H1 (cell line): ENCODE measurements at regions not wholly inside any gene's neighbourhood (a gene's known extent, or its start where the extent isn't known, plus 50 kb on each side); places are given as distances from the start of the nearest gene placed in this dataset.
"Not testable (repeated sequence)": the region's sequence is repeated elsewhere in the genome, so short reads cannot be mapped to it uniquely, and the experiment has no call there.

Source experiments
- CTCF ChIA-PET: fragments of 300-600 bp; sonication (Branson Sonifier 250); formaldehyde crosslinking; loops from one replicate; lab custom pipeline; 2021; ENCODE audit not compliant: partially characterized antibody; lab: Charles Lee
- POLR2A ChIA-PET: fragments of 300-600 bp; sonication (Branson Sonifier 250); formaldehyde crosslinking; loops from one replicate; lab custom pipeline; 2021; ENCODE audit warnings: inconsistent platforms; ENCODE audit not compliant: partially characterized antibody; lab: Charles Lee
- DNase-seq, 2 experiments: peaks; one replicate each; pipeline versions ENCODE4 v3.0.0 to v3.0.0-alpha.2; 2010 to 2022; ENCODE audit warnings: low spot score in 2 of 2, low read depth in 1 of 2, mixed read lengths in 1 of 2
- FAIRE-seq: peaks from 2 replicates; lab custom pipeline; 2011; peaks lifted over from hg19 to GRCh38; lab: Jason Lieb, UNC
- H2AFZ ChIP-seq: 2 replicates; pipeline ENCODE4 v1.8.1; 2012; ENCODE audit warnings: low read length, inconsistent platforms
- H2AK5ac ChIP-seq: 2 replicates; pipeline ENCODE4 v1.6.1; 2013; ENCODE audit warnings: low read depth, low read length
- H2BK120ac ChIP-seq: replicated peaks from 2 replicates; pipeline ENCODE3; 2013; ENCODE audit warnings: low read depth, low read length, inconsistent platforms
- H2BK12ac ChIP-seq: 2 replicates; pipeline ENCODE4 v1.6.1; 2013; ENCODE audit warnings: low read depth, low read length
- H2BK15ac ChIP-seq: 2 replicates; pipeline ENCODE4 v1.6.1; 2013; ENCODE audit warnings: low read length
- H2BK20ac ChIP-seq: 2 replicates; pipeline ENCODE4 v1.6.1; 2013; ENCODE audit warnings: low read length
- H2BK5ac ChIP-seq: 2 replicates; pipeline ENCODE4 v1.6.1; 2013; ENCODE audit warnings: low read depth, low read length
- H3K14ac ChIP-seq: 2 replicates; pipeline ENCODE4 v1.6.1; 2013; ENCODE audit warnings: inconsistent platforms; ENCODE audit not compliant: insufficient read length
- H3K18ac ChIP-seq: 2 replicates; pipeline ENCODE4 v1.6.1; 2013; ENCODE audit warnings: low read length; ENCODE audit errors: extremely low read depth
- H3K23ac ChIP-seq: 2 replicates; pipeline ENCODE4 v1.6.1; 2013; ENCODE audit warnings: inconsistent platforms; ENCODE audit not compliant: insufficient read length
- H3K23me2 ChIP-seq: 2 replicates; pipeline ENCODE4 v1.6.1; 2013; ENCODE audit warnings: low read depth, low read length
- H3K27ac ChIP-seq: 2 replicates; pipeline ENCODE4 v1.6.1; 2011; ENCODE audit warnings: low read depth, low read length, inconsistent platforms
- H3K27me3 ChIP-seq, 4 experiments: replicated peaks in 1 of 4; 1 replicate in 1 of 4; 2 replicates in 3 of 4; pipeline versions ENCODE4 v1.6.1 to v1.8.1; 2011 to 2013; ENCODE audit warnings: low read length in 3 of 4, mild to moderate bottlenecking in 3 of 4, inconsistent platforms in 2 of 4, mixed read lengths in 2 of 4, moderate library complexity in 1 of 4; ENCODE audit not compliant: control insufficient read depth in 3 of 4, insufficient read depth in 3 of 4; ENCODE audit errors: extremely low read depth in 1 of 4
- H3K36me3 ChIP-seq, 4 experiments: 2 replicates each; pipeline versions ENCODE4 v1.6.1 to v1.8.1; 2011 to 2013; ENCODE audit warnings: mild to moderate bottlenecking in 4 of 4, low read length in 3 of 4, moderate library complexity in 2 of 4, control low read depth in 1 of 4, inconsistent platforms in 1 of 4; ENCODE audit not compliant: insufficient read depth in 4 of 4, control insufficient read depth in 2 of 4
- H3K4ac ChIP-seq: replicated peaks from 2 replicates; pipeline ENCODE3; 2013; ENCODE audit warnings: low read length, low read depth, mixed read lengths, inconsistent platforms; ENCODE audit not compliant: insufficient read length
- H3K4me1 ChIP-seq, 4 experiments: replicated peaks in 1 of 4; 1 replicate in 1 of 4; 2 replicates in 3 of 4; pipeline versions ENCODE4 v1.6.1 to v1.8.1; 2011 to 2013; ENCODE audit warnings: low read length in 3 of 4, inconsistent platforms in 2 of 4, mixed read lengths in 1 of 4; ENCODE audit not compliant: insufficient read depth in 4 of 4, control insufficient read depth in 3 of 4
- H3K4me2 ChIP-seq, 2 experiments: 2 replicates each; pipeline versions ENCODE4 v1.6.1 to v1.8.1; 2011 to 2013; ENCODE audit warnings: low read depth in 2 of 2, low read length in 2 of 2, control low read depth in 1 of 2, inconsistent platforms in 1 of 2, mild to moderate bottlenecking in 1 of 2; ENCODE audit not compliant: insufficient read depth in 1 of 2
- H3K4me3 ChIP-seq, 4 experiments: fragments of 200-600, 300-600 bp in 1 of 4; sonication (generic), shearing (Covaris generic), sonication (Bioruptor Twin) in 1 of 4; 2 replicates each; pipeline versions ENCODE4 v1.5.1 to v1.8.1; 2011 to 2016; ENCODE audit warnings: low read length in 4 of 4, low read depth in 3 of 4, control low read depth in 2 of 4, inconsistent platforms in 2 of 4, mild to moderate bottlenecking in 2 of 4, mixed read lengths in 1 of 4, moderate library complexity in 1 of 4; ENCODE audit not compliant: insufficient read depth in 2 of 4; ENCODE audit errors: extremely low read depth in 1 of 4
- H3K56ac ChIP-seq: replicated peaks from 2 replicates; pipeline ENCODE3; 2013; ENCODE audit warnings: low read depth, mild to moderate bottlenecking, mixed read lengths, low read length, inconsistent platforms; ENCODE audit not compliant: insufficient read length
- H3K79me1 ChIP-seq: 2 replicates; pipeline ENCODE4 v1.6.1; 2013; ENCODE audit warnings: low read depth, low read length, control low read depth
- H3K79me2 ChIP-seq, 2 experiments: 2 replicates each; pipeline versions ENCODE4 v1.6.1 to v1.8.1; 2012 to 2013; ENCODE audit warnings: low read length in 2 of 2, mild to moderate bottlenecking in 2 of 2, inconsistent platforms in 1 of 2; ENCODE audit not compliant: insufficient read depth in 2 of 2, control insufficient read depth in 1 of 2
- H3K9ac ChIP-seq, 4 experiments: replicated peaks in 1 of 4; 1 replicate in 1 of 4; 2 replicates in 3 of 4; pipeline versions ENCODE4 v1.6.1 to v1.8.1; 2011 to 2013; ENCODE audit warnings: low read depth in 3 of 4, low read length in 3 of 4, control low read depth in 2 of 4, mild to moderate bottlenecking in 2 of 4, moderate library complexity in 2 of 4, inconsistent platforms in 1 of 4; ENCODE audit errors: extremely low read depth in 1 of 4
- H3K9me3 ChIP-seq, 2 experiments: 2 replicates each; pipeline versions ENCODE4 v1.6.1 to v1.8.1; 2012 to 2013; ENCODE audit warnings: mild to moderate bottlenecking in 2 of 2, moderate library complexity in 2 of 2, control low read depth in 1 of 2, inconsistent platforms in 1 of 2, low read depth in 1 of 2, low read length in 1 of 2, mixed read lengths in 1 of 2; ENCODE audit not compliant: insufficient read depth in 2 of 2
- H4K20me1 ChIP-seq, 2 experiments: replicated peaks in 1 of 2; 2 replicates each; pipeline versions ENCODE3 to v1.8.1; 2011 to 2013; ENCODE audit warnings: inconsistent platforms in 2 of 2, low read length in 2 of 2, mild to moderate bottlenecking in 1 of 2; ENCODE audit not compliant: insufficient read depth in 2 of 2, control insufficient read depth in 1 of 2
- H4K5ac ChIP-seq: 2 replicates; pipeline ENCODE4 v1.6.1; 2013; ENCODE audit warnings: low read length, low read depth, mixed read lengths, inconsistent platforms; ENCODE audit not compliant: insufficient read length
- H4K8ac ChIP-seq: 2 replicates; pipeline ENCODE4 v1.8.0; 2013; ENCODE audit warnings: mild to moderate bottlenecking, moderate library complexity, low read length, inconsistent platforms; ENCODE audit not compliant: insufficient read depth; ENCODE audit errors: extremely low read depth
- H4K91ac ChIP-seq: replicated peaks from 2 replicates; pipeline ENCODE3; 2013; ENCODE audit warnings: low read length, mixed read lengths, inconsistent platforms; ENCODE audit not compliant: insufficient read length
- FOSL1 ChIP-seq: IDR thresholded peaks from 2 replicates; pipeline ENCODE4 v1.6.1; 2011; ENCODE audit warnings: mild to moderate bottlenecking, low read depth, low read length, moderate library complexity; ENCODE audit not compliant: insufficient read depth
- JUN ChIP-seq: IDR thresholded peaks from 2 replicates; pipeline ENCODE4 v1.6.1; 2011; ENCODE audit warnings: low read depth, mild to moderate bottlenecking, improper control_type of control experiment, low read length
- TAF7 ChIP-seq: optimal IDR thresholded peaks from 2 replicates; pipeline ENCODE3; 2011; ENCODE audit warnings: low read depth, mild to moderate bottlenecking, inconsistent platforms, low read length, moderate library complexity, borderline replicate concordance
- WGBS, 2 experiments: shearing (Covaris generic) in 1 of 2; methylation state at CpG; one replicate each; pipeline versions ENCODE4 v1.1.6 to v1.1.7; 2013 to 2015; ENCODE audit warnings: low lambda C conversion rate in 2 of 2, mixed read lengths in 2 of 2, inconsistent platforms in 1 of 2, low coverage in 1 of 2, missing lambda C conversion rate in 1 of 2; ENCODE audit not compliant: insufficient replicate concordance in 2 of 2, insufficient coverage in 1 of 2, insufficient read length in 1 of 2; ENCODE audit errors: extremely low coverage in 1 of 2, missing lambda C conversion rate in 1 of 2; 5-methylcytosine and 5-hydroxymethylcytosine counted together
- TF ChIP-seq, protein P1 (sequence below): IDR thresholded peaks from 2 replicates; pipeline ENCODE4 v1.6.1; 2011; ENCODE audit warnings: low read depth, mild to moderate bottlenecking, low read length; ENCODE audit not compliant: insufficient read depth

GRCh38 chr17:20890338-20890737 lies 152.5 kb downstream of the USP22 start (continued):
- TF ChIP-seq, protein P1, sequence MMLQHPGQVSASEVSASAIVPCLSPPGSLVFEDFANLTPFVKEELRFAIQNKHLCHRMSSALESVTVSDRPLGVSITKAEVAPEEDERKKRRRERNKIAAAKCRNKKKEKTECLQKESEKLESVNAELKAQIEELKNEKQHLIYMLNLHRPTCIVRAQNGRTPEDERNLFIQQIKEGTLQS, result no peak
- TF ChIP-seq TAF7 (no peak), FOSL1 (no peak), JUN (no peak)

GRCh38 chr17:20895426-20895825 lies 147.4 kb downstream of the USP22 start:
- CTCF ChIA-PET, result interaction anchor here (1.1 kb wide), 1 partner anchor 106 kb away, joined by 3 read pairs; no protein-coding TSS in a partner anchor
- H2BK20ac ChIP-seq, H3K23ac ChIP-seq, H2AFZ ChIP-seq, DNase-seq, H3K4me3 ChIP-seq, H2BK120ac ChIP-seq, H2AK5ac ChIP-seq, H3K9ac ChIP-seq, H3K27me3 ChIP-seq, H3K27ac ChIP-seq, H3K18ac ChIP-seq, H3K23me2 ChIP-seq, H3K14ac ChIP-seq, H2BK12ac ChIP-seq, FAIRE-seq, H3K79me1 ChIP-seq, H4K20me1 ChIP-seq, H3K56ac ChIP-seq, H3K79me2 ChIP-seq, H3K4ac ChIP-seq, H4K8ac ChIP-seq, H3K4me2 ChIP-seq, POLR2A ChIA-PET, H2BK5ac ChIP-seq, H4K91ac ChIP-seq, H2BK15ac ChIP-seq, H4K5ac ChIP-seq, H3K9me3 ChIP-seq: not testable (repeated sequence)
- WGBS, 2 experiments, result 97% methylated on average over 6 of the region's 18 CpGs; no CpG with 5 or more reads in 1 of the 2 experiments
- Histone ChIP-seq H3K4me1 (peaks cover 0 to 11% (median 0%) of the 10 kb centered on the region in 4 experiments; a peak in 1 of 7 replicates), H3K36me3 (peaks cover 0 to 15% (median 5%) of the 10 kb centered on the region in 4 experiments; a peak in 4 of 8 replicates)
